ENCODE measurements at regions not wholly inside any gene's neighbourhood (a gene's known extent, or its start where the extent isn't known, plus 50 kb on each side); places are given as distances from the start of the nearest gene placed in this dataset.

DNA sequence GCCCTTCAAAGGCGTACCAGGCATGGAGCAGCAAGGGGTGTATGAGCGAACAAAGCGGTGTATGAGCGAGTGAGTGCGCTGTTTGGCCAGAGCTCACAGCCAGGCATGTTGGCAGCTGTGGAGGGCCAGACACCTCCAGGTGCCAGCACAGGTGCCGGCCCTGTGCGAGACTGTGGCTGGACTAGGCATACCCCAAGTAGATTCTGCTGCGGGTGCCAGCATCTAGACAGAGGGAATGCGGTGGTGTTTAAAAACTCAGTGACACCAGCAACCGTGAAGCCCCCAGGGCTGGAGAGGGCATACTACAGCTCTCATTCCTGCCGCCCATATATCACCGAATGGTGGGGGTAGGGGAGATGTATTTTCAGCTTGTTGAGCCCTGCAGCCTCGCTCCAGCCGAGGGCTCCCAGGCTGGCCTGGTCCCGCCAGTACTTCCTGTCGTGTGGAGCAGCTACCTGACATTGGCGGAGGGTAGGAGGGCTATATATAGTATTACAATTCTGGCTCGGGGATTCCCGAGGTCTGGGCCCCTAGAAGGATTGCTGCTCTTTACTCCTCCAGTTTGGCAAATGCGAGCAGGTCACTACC, 1829.6 kb upstream of the NUDT12 start:
- DNase-seq (ENCODE audit: low read depth in 2 of 2, low spot score in 1 of 2), result no peak

DNA sequence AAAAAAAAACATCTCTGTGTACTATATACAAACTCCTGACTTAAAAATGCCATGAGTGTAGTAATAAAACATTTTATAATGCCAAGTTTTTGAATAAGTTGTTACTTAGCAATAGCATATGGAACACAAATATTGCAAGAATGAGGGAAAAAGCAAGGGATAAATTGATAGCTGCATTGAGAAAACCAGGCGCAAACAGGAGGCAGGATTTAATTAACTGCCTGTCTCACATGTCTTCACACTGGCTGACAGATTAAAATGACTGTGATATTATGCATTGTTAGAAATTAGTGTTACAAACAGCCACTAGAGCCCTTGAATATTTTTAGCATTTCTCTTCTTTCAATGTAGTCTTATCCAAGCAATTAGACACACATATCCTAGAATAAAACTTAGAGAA, 1817.5 kb upstream of the NUDT12 start:
- no peak for DNase-seq (ENCODE audit: low read depth in 2 of 2, low spot score in 1 of 2)

DNA sequence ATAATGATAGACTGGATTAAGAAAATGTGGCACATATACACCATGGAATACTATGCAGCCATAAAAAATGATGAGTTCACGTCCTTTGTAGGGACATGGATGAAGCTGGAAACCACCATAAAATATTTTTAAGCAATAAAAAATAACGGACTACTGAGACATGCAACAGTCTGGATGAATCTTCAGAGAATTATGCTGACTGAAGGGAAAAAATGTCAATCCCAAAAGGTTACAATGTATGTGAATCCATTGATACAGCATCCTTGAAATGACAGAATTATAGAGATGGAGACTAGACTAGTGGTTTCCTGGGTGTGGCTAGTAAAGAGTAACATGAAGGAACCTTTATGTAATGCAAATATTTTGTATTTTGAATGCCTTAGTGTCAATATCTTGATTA, 1808.6 kb upstream of the NUDT12 start:
- DNase-seq (ENCODE audit: low read depth in 2 of 2, low spot score in 1 of 2), result no peak

DNA sequence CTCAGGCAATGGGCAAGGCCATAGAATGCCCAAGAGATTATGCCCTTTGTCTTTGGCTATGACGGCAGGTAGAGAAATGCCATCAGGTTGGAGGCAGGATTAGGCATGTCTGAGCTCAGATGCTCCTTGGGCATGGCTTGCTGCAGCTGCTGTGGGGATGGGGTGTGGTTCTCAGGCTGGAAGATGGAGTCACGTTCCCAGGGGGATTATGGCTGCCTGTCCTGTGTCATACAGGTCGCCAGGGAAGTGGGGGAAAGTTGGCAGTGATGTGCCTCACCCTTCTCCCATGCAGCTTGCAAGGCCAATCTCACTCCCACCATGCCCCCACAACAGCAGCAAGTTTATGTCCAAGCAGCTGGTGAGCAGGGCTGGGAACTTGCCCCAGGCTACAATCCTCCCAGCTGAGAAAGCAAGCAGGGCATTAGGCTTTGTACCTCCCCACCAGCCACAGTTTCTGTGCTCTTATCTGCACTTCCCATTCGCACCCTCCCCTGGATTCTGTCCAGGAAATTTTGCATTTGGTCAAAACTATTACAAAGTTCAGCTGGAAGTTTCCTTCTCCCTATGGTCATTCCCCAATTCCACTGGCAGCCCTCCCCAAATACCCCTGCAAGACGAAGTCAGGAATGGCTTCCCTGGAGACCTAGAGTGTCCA, 1788.0 kb upstream of the NUDT12 start:
- DNase-seq (ENCODE audit: low read depth in 2 of 2, low spot score in 1 of 2), result no peak

DNA sequence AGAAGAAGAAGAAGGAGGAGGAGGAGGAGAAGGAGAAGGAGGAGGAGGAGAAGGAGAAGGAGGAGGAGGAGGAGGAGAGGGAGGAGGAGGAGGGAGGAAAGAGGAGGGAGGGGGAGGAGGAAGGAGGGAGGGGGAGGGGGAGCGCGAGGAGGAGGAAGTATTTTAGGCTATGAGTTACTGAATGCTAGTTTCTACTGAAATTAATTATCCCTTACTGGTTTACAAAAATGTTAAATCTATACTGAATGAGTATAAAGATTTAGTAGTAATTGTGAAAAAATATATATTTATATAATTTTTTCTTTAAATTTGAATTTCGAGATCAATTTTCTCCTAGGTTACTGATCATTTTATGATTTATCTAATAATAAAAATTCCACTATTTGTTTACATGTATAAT, 1769.0 kb upstream of the NUDT12 start:
- no peak for DNase-seq (ENCODE audit: low read depth in 2 of 2, low spot score in 1 of 2)

DNA sequence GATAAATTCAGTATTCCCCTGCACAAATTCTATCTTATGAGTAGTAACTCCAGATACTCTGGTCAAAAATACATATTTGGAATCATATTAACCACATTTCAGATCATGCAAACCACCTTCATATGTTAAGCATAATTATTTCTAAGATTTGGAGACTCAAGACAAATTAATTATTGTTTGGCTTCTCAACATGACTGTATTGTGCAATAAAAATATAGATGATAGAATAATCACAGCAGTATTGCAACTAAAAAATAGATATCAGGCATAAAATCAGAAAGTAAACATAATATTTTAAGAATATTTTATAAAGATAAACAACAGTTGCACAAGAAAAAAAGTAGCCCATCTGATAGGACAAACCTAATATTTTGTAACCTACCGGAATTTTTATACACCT, 1767.6 kb upstream of the NUDT12 start:
- no peak for DNase-seq (ENCODE audit: low read depth in 2 of 2, low spot score in 1 of 2)

DNA sequence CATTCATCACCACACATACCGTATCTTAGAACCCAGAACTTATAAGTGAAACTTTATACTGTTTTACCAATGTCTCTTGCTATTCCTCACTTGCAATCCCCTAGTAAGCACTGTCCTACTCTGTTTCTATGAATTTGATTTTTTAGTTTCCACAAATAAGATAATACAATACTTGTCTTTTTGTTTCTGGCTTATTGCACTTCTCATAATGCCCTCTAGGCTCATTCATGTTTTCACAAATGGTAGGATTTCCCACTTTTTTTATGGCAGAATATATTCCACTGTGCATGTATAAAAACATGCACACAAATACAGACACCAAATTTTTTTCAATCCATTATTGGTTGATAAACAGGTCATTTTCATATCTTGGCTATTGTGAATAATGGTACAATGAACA, 1742.3 kb upstream of the NUDT12 start:
- DNase-seq (ENCODE audit: low read depth in 2 of 2, low spot score in 1 of 2), result no peak

DNA sequence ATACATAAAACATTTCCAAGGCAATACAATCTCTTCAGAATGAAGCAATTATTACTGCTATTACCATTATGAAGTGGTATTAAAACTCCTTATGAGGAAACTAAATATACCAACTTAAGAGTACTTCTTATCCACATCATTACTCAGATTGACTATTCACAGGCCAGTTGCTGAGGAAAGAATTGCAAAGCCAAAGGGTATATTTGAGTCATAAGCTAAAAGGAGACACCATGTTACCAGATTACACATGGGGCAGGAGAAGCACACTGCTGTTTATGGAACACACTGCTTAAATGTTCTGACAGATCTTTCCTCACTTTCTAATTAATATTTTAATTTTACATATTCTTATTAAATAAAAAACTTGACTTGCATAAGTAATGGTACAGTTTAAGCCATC, 1726.4 kb upstream of the NUDT12 start:
- no peak for DNase-seq (ENCODE audit: low read depth in 2 of 2, low spot score in 1 of 2)

DNA sequence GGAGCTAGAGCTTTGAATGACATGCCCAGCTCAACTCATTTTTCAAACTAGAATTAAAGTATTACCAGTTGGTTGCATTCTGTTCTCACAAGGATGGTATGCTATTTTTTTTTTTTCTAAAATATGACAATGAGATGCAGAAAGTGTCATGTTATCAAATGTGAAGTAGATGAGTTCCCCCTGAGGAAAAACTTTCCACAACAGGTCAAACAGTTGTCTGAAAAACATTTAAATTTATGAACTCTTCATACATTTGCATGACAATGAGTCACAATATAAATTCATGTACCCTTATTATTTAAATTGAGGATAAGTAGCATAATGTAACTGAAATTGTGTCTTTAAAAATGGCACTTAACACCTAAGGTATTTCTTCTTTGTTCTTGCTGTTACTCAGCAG, 1720.5 kb upstream of the NUDT12 start:
- DNase-seq (ENCODE audit: low read depth in 2 of 2, low spot score in 1 of 2), result no peak

DNA sequence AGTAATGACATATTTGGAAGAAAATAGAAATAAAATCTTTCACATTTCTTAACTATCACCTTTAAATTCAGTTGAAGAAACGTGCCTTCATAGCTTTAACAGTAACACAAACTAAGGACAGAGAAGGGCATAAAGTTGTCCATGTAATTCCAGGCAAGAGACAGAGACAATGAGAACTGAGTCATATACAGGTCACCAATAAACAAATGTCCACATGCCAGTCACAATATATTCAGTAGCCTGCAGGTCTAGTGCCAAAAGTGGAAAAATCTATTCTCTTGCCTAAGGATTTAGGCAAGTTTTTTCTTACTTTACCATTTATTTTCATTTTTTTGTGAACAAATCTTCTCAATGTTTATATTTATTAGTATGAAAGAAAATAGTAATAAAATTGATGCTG, 1711.5 kb upstream of the NUDT12 start:
- no peak for DNase-seq (ENCODE audit: low read depth in 2 of 2, low spot score in 1 of 2)

DNA sequence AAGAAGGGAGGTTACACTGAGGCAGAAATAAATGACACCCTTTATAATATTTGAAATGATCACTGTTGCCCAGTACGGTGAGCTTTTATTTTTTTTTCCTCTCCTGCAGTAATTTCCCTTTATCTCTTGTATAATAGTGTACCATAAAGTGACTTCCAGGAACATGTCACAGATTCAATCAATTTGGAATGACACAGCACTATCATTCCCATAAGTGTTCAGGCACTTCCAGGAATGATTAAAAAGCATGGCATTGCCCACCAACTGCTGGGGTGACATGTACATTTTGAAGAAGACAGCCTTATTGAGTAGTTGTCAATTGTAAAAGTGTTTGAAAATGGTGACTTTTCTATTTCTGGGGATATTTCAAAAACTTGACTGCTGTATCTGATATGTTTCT, 1700.9 kb upstream of the NUDT12 start:
- DNase-seq (ENCODE audit: low read depth in 2 of 2, low spot score in 1 of 2), result no peak

DNA sequence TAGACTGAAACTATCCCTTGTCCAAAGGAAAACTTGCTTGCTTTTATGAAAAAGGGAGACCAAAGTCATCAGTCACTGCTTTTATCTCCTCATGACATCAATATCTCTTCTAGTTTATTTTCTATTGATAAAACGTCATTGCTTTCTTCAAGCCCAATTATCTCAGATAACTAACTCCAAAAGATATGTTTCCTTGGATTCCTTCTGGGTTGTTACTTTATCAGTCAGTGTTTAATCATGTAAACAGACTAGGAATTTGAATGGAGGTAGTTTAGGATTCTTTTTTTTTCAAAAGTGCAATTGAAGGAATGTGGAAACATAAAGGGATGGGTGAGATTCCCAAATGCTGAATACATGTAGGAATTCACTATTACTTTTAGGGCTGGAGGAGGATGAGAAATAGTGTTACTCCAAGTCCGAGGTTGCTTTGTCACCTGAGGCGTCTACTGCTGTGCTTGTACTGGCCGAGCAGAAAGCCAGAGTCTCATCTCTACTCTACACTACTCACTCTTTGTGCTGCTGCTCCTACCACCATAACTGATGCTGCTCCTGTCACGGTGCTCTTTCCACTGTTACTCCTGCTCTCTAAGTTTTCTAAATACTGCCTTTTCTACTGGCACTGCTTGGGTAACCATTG, 1697.1 kb upstream of the NUDT12 start:
- DNase-seq (ENCODE audit: low read depth in 2 of 2, low spot score in 1 of 2), result no peak

DNA sequence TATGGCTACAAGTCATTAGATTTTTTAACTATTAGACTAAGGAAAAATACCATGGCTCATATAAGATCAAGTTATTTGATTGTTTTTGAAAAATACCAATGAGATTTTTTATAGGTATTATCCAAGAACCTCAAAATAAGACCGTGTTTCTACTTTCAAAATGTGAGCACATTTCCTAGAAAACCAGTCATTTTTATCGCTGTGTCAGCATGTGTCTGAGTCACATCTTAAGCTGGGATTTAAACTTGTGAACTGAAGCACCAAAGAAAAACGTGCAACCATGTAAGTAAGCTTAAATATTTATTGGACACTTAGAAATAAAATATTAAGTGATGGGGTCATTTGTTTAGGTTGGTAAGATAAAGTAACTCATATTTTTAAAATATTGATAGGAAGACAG, 1676.0 kb upstream of the NUDT12 start:
- DNase-seq (ENCODE audit: low read depth in 2 of 2, low spot score in 1 of 2), result no peak

DNA sequence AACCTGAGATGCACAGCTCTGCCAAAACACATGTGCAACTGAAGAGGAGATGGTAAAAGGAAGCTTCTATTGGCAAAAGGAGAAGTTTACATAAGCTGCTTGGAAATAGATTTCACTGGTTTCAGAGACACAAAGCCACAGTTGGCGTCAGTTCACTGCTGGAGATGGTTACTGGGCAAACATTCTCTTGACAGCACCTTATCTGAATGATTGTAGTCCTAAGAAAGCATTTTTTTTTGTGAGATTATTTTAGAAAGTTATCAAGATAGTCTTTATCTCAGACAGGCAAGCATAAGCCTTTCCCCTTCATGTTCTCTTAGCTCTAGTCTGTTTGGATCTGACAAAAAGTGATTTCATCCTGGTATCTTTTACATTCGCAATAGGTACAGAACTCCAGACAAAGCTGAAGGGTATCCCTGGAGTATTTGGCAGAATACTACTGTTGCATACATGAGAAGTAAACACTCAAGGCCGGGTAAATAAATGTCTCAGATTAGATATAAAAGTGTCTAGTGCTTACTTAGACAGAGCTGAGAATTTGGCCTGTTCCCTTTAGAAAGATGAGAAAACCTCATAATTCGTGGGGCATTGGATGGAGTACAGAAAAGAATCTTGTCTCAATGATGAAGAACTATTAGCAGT, 1668.0 kb upstream of the NUDT12 start:
- DNase-seq (ENCODE audit: low read depth in 2 of 2, low spot score in 1 of 2), result no peak

DNA sequence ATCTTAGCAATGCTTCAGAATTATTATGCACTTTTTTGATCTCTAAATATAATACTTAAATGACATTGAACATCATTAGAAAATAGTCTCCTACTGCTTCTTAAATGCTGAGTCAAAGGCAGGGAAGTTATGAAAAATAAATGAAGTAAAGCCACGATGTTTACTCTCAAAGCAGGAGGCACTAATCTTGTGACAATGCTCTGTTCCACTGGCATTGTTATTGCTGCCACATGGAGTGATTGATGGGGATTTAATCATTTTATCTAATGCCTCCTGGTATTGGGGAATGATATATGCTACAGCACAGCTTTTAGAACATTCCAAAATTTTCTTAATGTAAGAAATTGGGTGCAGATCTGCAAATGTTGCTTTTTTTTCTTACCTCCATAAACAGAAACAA, 1655.4 kb upstream of the NUDT12 start:
- DNase-seq (ENCODE audit: low read depth in 2 of 2, low spot score in 1 of 2), result no peak

DNA sequence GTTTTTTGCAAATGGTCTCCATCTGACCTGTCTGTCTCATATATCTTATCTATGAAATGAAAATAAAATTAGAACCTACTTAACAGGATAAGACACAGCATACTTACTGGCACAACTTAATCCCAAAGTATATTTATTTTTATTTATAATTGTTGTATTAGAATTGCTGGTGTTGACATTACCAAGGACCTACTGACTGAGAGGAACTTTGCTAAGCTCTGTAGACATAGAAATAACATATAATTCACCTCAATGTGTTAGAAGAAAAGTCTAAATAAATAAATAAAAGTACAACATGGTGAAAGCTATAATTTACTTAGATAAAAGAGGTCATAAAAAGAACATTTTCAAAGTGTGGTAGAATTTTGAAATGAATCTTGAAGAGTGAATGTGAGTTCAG, 1650.5 kb upstream of the NUDT12 start:
- DNase-seq (ENCODE audit: low read depth in 2 of 2, low spot score in 1 of 2), result no peak

DNA sequence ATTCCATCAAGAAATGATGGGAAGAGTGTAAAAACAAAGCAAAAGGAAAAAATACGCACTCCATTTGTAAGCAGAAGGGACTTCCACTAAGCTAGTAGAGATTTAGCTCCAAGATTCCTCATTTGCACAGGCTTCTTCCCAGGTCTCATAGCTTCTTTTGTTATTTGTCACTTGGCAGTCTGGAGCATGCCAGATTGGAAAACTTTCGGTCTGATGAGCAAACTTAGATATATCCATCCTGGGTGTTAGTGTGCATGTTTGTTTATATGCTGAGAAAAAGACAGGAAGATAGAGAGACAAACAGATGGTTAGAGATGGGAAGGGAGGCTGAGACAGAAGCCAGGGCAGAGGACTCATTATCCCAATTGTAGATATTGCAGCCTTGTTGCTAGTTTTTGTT, 1644.5 kb upstream of the NUDT12 start:
- DNase-seq (ENCODE audit: low read depth in 2 of 2, low spot score in 1 of 2), result no peak

DNA sequence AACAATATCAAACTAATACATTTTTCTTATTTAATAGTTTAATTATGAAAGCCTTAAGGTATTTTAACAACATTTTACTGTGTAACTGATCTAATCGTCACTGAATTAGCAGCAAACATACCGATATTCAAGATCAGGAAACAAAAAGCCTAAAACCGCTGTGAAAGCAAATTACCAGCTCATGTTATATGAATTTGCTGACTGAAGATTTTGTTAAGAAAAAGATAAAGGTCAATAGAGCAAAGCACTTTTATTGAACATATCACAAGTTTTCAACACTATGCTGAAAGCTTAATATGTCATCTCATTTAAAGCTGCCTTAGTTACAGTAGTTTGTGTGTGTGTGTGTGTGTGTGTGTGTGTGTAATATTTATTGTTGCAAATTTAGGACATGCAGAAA, 1634.9 kb upstream of the NUDT12 start:
- DNase-seq (ENCODE audit: low read depth in 2 of 2, low spot score in 1 of 2), result no peak

DNA sequence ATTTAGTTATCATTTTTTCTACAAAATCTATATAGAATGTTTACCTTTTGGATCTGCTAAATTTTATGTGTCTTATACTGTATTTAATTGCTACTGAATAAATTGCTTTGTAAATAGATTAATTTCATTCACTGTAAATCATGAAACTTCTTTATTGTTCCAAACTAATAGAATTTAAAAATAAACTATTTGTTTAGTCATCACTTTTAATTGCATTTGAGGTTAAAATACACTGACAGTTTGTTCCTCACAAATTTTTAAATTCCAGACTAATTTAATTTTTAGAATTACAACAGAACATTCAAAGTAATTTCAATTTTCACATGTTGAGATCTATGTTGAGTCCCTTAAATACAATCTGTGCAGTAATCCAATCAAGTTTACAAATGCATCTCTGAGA, 1633.2 kb upstream of the NUDT12 start:
- DNase-seq (ENCODE audit: low read depth in 2 of 2, low spot score in 1 of 2), result no peak

DNA sequence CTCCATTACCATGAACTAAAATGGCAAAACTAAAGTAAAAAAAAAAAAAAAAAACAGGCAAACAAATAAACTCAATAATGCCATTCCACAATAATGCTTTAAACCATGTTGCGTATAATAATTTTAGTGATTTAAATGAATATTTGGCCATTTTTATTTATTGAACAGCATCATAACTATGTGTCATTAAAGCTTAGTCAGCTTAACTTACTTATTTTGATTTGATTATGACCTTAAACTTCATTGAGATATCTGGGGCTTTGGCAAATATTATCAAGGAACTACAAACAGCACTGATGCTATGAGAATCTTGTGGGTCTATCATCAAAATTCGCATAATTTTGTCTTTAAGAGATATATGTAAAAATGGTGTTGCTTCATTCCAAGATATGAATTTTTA, 1610.3 kb upstream of the NUDT12 start:
- DNase-seq (ENCODE audit: low read depth in 2 of 2, low spot score in 1 of 2), result no peak

DNA sequence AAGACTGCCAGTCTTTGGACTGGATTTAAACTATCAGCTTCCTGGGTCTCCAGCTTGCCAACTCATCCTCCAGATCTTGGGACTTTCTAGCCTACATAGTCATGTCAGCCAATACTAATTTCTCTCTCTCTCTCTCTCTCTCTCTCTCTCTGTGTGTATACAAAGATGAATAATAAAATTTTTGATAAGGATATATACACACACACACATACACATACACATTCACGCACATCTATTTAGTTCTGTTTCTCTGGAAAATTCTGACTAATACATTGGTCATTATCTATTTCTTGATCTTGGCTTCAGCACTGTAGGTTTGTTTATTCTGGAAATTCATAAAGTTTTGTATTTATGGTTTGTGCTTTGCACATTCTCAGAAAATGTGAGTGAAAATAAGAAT, 1606.2 kb upstream of the NUDT12 start:
- no peak for DNase-seq (ENCODE audit: low read depth in 2 of 2, low spot score in 1 of 2)

DNA sequence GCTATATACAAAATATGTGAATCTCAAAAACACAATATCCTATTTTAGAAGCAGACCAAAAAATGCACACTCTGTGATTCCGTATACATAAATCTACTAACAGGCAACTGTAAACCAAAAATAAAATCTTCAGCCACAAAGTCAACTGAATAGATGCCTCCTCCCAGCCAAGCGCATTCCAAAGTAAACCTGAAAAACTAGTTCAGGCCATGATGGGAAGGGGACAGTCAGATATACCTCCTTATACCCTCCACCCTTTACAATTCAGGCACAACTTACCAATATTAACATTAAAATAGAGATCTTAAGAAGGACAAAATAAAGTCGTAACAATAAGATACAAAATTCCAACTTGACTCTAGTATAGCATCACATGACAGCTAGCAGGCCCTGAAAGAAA, 1604.5 kb upstream of the NUDT12 start:
- DNase-seq (ENCODE audit: low read depth in 2 of 2, low spot score in 1 of 2), result no peak

DNA sequence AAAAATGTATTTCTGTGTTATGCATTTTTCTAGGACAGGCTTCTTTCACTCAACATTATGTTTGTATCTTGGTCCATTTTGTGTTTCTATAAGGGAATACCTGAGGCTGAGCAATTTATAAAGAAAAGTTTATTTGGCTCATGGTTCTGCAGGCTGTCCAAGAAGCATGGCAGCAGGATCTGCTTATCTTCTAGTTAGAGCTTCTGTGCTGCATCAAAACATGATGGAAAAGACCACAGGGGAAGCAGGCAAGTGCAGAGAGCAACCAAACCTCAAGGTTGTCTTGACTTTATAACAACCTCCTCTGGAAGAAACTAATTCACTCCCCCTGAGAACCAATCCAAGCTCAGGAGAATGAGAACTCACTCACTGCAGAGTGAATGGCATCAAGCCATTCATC, 1601.0 kb upstream of the NUDT12 start:
- DNase-seq (ENCODE audit: low read depth in 2 of 2, low spot score in 1 of 2), result no peak

All from stimulated activated CD8-positive, alpha-beta memory T cell treated with anti-CD3 and anti-CD28 coated beads, Interleukin-4, amount 100 ng/mL, for 4 hours (primary cell).